ENCODE measurements at regions not wholly inside any gene's neighbourhood (a gene's known extent, or its start where the extent isn't known, plus 50 kb on each side); places are given as distances from the start of the nearest gene placed in this dataset.
"Not testable (repeated sequence)": the region's sequence is repeated elsewhere in the genome, so short reads cannot be mapped to it uniquely, and the experiment has no call there.

GRCh38 chr3:135636596-135636995 is 328.9 kb upstream of the PPP2R3A start:
- FAIRE-seq (no peak), DNase-seq (ENCODE audit: insufficient read length, low spot score) (no peak)
- no peak for TF ChIP-seq POLR2A (IDR thresholded peaks at IDR 0.05; ENCODE audit: low read depth, low read length)

GRCh38 chr3:135637013-135637412 is 328.5 kb upstream of the PPP2R3A start:
- no peak for FAIRE-seq
- DNase-seq (ENCODE audit: insufficient read length, low spot score) = no peak
- TF ChIP-seq POLR2A (IDR thresholded peaks at IDR 0.05; ENCODE audit: low read depth, low read length) = no peak

GRCh38 chr3:135641761-135642160 is 323.8 kb upstream of the PPP2R3A start:
- DNase-seq (ENCODE audit: insufficient read length, low spot score) (no peak), FAIRE-seq (no peak)
- no peak for TF ChIP-seq POLR2A (IDR thresholded peaks at IDR 0.05; ENCODE audit: low read depth, low read length)

GRCh38 chr3:135645541-135645940 is 320.0 kb upstream of the PPP2R3A start:
- FAIRE-seq (no peak), DNase-seq (ENCODE audit: insufficient read length, low spot score) (no peak)
- TF ChIP-seq POLR2A (IDR thresholded peaks at IDR 0.05; ENCODE audit: low read depth, low read length) = no peak

- FAIRE-seq = no peak
- DNase-seq (ENCODE audit: insufficient read length, low spot score) = no peak
- no peak for TF ChIP-seq POLR2A (IDR thresholded peaks at IDR 0.05; ENCODE audit: low read depth, low read length)
These were observed 318.7 kb upstream of the PPP2R3A start for GRCh38 chr3:135646873-135647272.

GRCh38 chr3:135649361-135649760 is 316.2 kb upstream of the PPP2R3A start:
- TF ChIP-seq POLR2A (IDR thresholded peaks at IDR 0.05; ENCODE audit: low read depth, low read length) = no peak
- no peak for DNase-seq (ENCODE audit: insufficient read length, low spot score)
- no peak for FAIRE-seq

- no peak for DNase-seq (ENCODE audit: insufficient read length, low spot score)
- TF ChIP-seq POLR2A (IDR thresholded peaks at IDR 0.05; ENCODE audit: low read depth, low read length) = no peak
- no peak for FAIRE-seq
These were observed 315.2 kb upstream of the PPP2R3A start for GRCh38 chr3:135650309-135650708.

GRCh38 chr3:135652388-135652787 is 313.1 kb upstream of the PPP2R3A start:
- no peak for TF ChIP-seq POLR2A (IDR thresholded peaks at IDR 0.05; ENCODE audit: low read depth, low read length)
- no peak for DNase-seq (ENCODE audit: insufficient read length, low spot score)
- FAIRE-seq = no peak

- no peak for DNase-seq (ENCODE audit: insufficient read length, low spot score)
- no peak for TF ChIP-seq POLR2A (IDR thresholded peaks at IDR 0.05; ENCODE audit: low read depth, low read length)
- FAIRE-seq = no peak
These were observed 310.2 kb upstream of the PPP2R3A start for GRCh38 chr3:135655328-135655727.

GRCh38 chr3:135658451-135658850 is 307.1 kb upstream of the PPP2R3A start:
- DNase-seq (ENCODE audit: insufficient read length, low spot score); FAIRE-seq: not testable (repeated sequence)

- TF ChIP-seq POLR2A (IDR thresholded peaks at IDR 0.05; ENCODE audit: low read depth, low read length) = no peak
- DNase-seq (ENCODE audit: insufficient read length, low spot score) = no peak
- no peak for FAIRE-seq
These were observed 298.5 kb upstream of the PPP2R3A start for GRCh38 chr3:135667061-135667460.

GRCh38 chr3:135674508-135674907 is 291.0 kb upstream of the PPP2R3A start:
- DNase-seq (ENCODE audit: insufficient read length, low spot score) (no peak), FAIRE-seq (no peak)
- no peak for TF ChIP-seq POLR2A (IDR thresholded peaks at IDR 0.05; ENCODE audit: low read depth, low read length)

- no peak for DNase-seq (ENCODE audit: insufficient read length, low spot score)
- no peak for FAIRE-seq
- TF ChIP-seq POLR2A (IDR thresholded peaks at IDR 0.05; ENCODE audit: low read depth, low read length) = no peak
These were observed 287.1 kb upstream of the PPP2R3A start for GRCh38 chr3:135678386-135678785.

- no peak for TF ChIP-seq POLR2A (IDR thresholded peaks at IDR 0.05; ENCODE audit: low read depth, low read length)
- DNase-seq (ENCODE audit: insufficient read length, low spot score) = no peak
- FAIRE-seq = no peak
These were observed 277.5 kb upstream of the PPP2R3A start for GRCh38 chr3:135688003-135688402.

GRCh38 chr3:135690664-135691063 is 274.9 kb upstream of the PPP2R3A start:
- no peak for TF ChIP-seq POLR2A (IDR thresholded peaks at IDR 0.05; ENCODE audit: low read depth, low read length)
- DNase-seq (ENCODE audit: insufficient read length, low spot score) = no peak
- FAIRE-seq = no peak

GRCh38 chr3:135691240-135691639 is 274.3 kb upstream of the PPP2R3A start:
- FAIRE-seq (no peak), DNase-seq (ENCODE audit: insufficient read length, low spot score) (no peak)
- TF ChIP-seq POLR2A (IDR thresholded peaks at IDR 0.05; ENCODE audit: low read depth, low read length) = no peak
